GM20000 (cell line): ENCODE measurements at regions not wholly inside any gene's neighbourhood (a gene's known extent, or its start where the extent isn't known, plus 50 kb on each side); places are given as distances from the start of the nearest gene placed in this dataset.

Source experiments
- DNase-seq: peaks from one replicate; pipeline ENCODE4 v3.0.0; 2012; ENCODE audit warnings: low spot score
- TF ChIP-seq, protein P1 (sequence below): IDR thresholded peaks from 2 replicates; pipeline ENCODE4 v1.5.1; 2012; ENCODE audit warnings: mild to moderate bottlenecking, control low read depth; ENCODE audit errors: extremely low read depth, missing control alignments

- TF ChIP-seq, protein P1, sequence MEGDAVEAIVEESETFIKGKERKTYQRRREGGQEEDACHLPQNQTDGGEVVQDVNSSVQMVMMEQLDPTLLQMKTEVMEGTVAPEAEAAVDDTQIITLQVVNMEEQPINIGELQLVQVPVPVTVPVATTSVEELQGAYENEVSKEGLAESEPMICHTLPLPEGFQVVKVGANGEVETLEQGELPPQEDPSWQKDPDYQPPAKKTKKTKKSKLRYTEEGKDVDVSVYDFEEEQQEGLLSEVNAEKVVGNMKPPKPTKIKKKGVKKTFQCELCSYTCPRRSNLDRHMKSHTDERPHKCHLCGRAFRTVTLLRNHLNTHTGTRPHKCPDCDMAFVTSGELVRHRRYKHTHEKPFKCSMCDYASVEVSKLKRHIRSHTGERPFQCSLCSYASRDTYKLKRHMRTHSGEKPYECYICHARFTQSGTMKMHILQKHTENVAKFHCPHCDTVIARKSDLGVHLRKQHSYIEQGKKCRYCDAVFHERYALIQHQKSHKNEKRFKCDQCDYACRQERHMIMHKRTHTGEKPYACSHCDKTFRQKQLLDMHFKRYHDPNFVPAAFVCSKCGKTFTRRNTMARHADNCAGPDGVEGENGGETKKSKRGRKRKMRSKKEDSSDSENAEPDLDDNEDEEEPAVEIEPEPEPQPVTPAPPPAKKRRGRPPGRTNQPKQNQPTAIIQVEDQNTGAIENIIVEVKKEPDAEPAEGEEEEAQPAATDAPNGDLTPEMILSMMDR = no peak
- DNase-seq = no peak
Measured at GRCh38 chr2:238699307-238700116, 148.4 kb upstream of the TWIST2 start.

- no peak for DNase-seq
Measured at GRCh38 chr2:238700117-238700457, 147.8 kb upstream of the TWIST2 start.

GRCh38 chr2:238700506-238701340, 147.2 kb upstream of the TWIST2 start:
- TF ChIP-seq, protein P1 = no peak
- DNase-seq = no peak

More at GRCh38 chr2:238700117-238700457, 147.8 kb upstream of the TWIST2 start:
- TF ChIP-seq, protein P1 = no peak

- TF ChIP-seq, protein P1 = no peak
- no peak for DNase-seq
Measured at GRCh38 chr2:238701341-238702206, 146.3 kb upstream of the TWIST2 start.

GRCh38 chr2:238702276-238703052, 145.4 kb upstream of the TWIST2 start:
- TF ChIP-seq, protein P1 = no peak
- no peak for DNase-seq

DNA sequence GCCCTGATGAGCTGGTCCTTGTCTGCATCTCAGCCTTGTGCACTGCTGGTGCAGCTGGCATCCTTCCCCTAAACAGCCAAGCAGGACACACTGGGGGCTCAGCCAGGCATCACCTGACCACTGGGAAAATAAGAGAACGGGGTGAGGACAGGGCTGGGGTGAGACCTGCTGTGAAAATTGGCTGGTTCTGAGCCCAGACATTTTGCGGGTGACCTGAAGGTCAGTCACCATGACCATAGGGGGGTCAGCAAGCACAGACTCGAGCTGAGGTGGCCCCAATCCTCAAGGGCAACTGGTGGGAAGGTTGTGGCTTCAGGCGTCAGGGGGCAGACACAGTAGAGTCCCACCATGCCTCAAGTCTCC, 144.9 kb upstream of the TWIST2 start:
- DNase-seq = no peak
- TF ChIP-seq, protein P1 = no peak
